B cell (primary cell): ENCODE measurements at regions not wholly inside any gene's neighbourhood (a gene's known extent, or its start where the extent isn't known, plus 50 kb on each side); places are given as distances from the start of the nearest gene placed in this dataset.
"Not testable (repeated sequence)": the region's sequence is repeated elsewhere in the genome, so short reads cannot be mapped to it uniquely, and the experiment has no call there.

Experiments used
- ATAC-seq: fragments of 200-7000 bp; cut with Tn5 transposase; one replicate; pipeline ENCODE4 v1.10.0; 2021; ENCODE audit warnings: low read depth, mild to moderate bottlenecking, moderate number of reproducible peaks, moderate library complexity
- CTCF ChIA-PET: fragments of 350-600 bp; sonication (Branson Sonifier 250); formaldehyde crosslinking; loops from one replicate; lab custom pipeline; 2021; ENCODE audit warnings: antibody characterized with exemption, inconsistent platforms; lab: Charles Lee
- POLR2A ChIA-PET: fragments of 350-600 bp; sonication (Branson Sonifier 250); formaldehyde crosslinking; loops from one replicate; lab custom pipeline; 2021; ENCODE audit warnings: antibody characterized with exemption; lab: Charles Lee
- DNase-seq: peaks from one replicate; pipeline ENCODE4 v3.0.0; 2013
- H2AFZ ChIP-seq: 2 replicates; pipeline ENCODE4 v1.6.1; 2012; ENCODE audit warnings: mild to moderate bottlenecking, low read depth, low read length; ENCODE audit not compliant: insufficient read depth, poor library complexity, severe bottlenecking
- H3K27ac ChIP-seq, 2 donors: 1 replicate in 1 of 2; 2 replicates in 1 of 2; pipeline ENCODE4 v1.5.1; 2012 to 2013; ENCODE audit warnings: low read length in 2 of 2, mild to moderate bottlenecking in 2 of 2, moderate library complexity in 1 of 2
- H3K27me3 ChIP-seq, 4 experiments: fragments of 200-600 bp in 1 of 4; sonication (generic) in 1 of 4; replicated peaks in 1 of 4; 1 replicate in 2 of 4; 2 replicates in 2 of 4; pipeline versions ENCODE4 v1.6.1 to v1.7.0; 2013 to 2016; ENCODE audit warnings: low read length in 3 of 4, mild to moderate bottlenecking in 2 of 4, mixed read lengths in 1 of 4, moderate library complexity in 1 of 4; ENCODE audit not compliant: insufficient read depth in 4 of 4, control insufficient read depth in 3 of 4; ENCODE audit errors: control extremely low read depth in 1 of 4
- H3K36me3 ChIP-seq, 2 experiments: replicated peaks in 1 of 2; 1 replicate in 1 of 2; 2 replicates in 1 of 2; pipeline versions ENCODE4 v1.6.1 to v1.7.1; 2013; ENCODE audit warnings: low read length in 1 of 2; ENCODE audit not compliant: insufficient read depth in 2 of 2, control insufficient read depth in 1 of 2; ENCODE audit errors: control extremely low read depth in 1 of 2, extremely low read depth in 1 of 2
- H3K4me1 ChIP-seq, 2 donors: fragments of 200-600 bp in 1 of 2; sonication (generic) in 1 of 2; 1 replicate in 1 of 2; 2 replicates in 1 of 2; pipeline versions ENCODE4 v1.5.1 to v1.6.1; 2013 to 2017; ENCODE audit warnings: low read length in 2 of 2; ENCODE audit not compliant: control insufficient read depth in 2 of 2, insufficient read depth in 2 of 2
- H3K4me2 ChIP-seq: replicated peaks from 2 replicates; pipeline ENCODE3; 2012; ENCODE audit warnings: mild to moderate bottlenecking, low read depth, low read length; ENCODE audit not compliant: poor library complexity, severe bottlenecking
- H3K4me3 ChIP-seq, 5 experiments: fragments of 200-600 bp in 1 of 5; sonication (generic) in 1 of 5; 1 replicate in 3 of 5; 2 replicates in 2 of 5; pipeline versions ENCODE4 v1.5.1 to v1.7.0; 2011 to 2016; ENCODE audit warnings: low read length in 4 of 5, mild to moderate bottlenecking in 4 of 5, low read depth in 2 of 5, control low read depth in 1 of 5, moderate library complexity in 1 of 5; ENCODE audit not compliant: insufficient read depth in 1 of 5; ENCODE audit errors: control extremely low read depth in 1 of 5, extremely low read depth in 1 of 5
- H3K79me2 ChIP-seq: fragments of 200-600 bp; sonication (generic); one replicate; pipeline ENCODE4 v1.6.0; 2016; ENCODE audit warnings: low read length; ENCODE audit not compliant: control insufficient read depth, insufficient read depth
- H3K9ac ChIP-seq: fragments of 200-600 bp; sonication (generic); 2 replicates; pipeline ENCODE4 v1.6.1; 2017; ENCODE audit warnings: mild to moderate bottlenecking, low read length, moderate library complexity
- H3K9me3 ChIP-seq, 3 donors: one replicate each; pipeline versions ENCODE4 v1.6.1 to v1.7.1; 2013; ENCODE audit warnings: low read length in 2 of 3; ENCODE audit not compliant: control insufficient read depth in 2 of 3, insufficient read depth in 1 of 3; ENCODE audit errors: control extremely low read depth in 1 of 3
- H4K20me1 ChIP-seq: 2 replicates; pipeline ENCODE4 v1.6.0; 2012; ENCODE audit warnings: mild to moderate bottlenecking, low read length; ENCODE audit not compliant: insufficient read depth, control insufficient read depth, poor library complexity, severe bottlenecking
- H3K27ac Mint-ChIP-seq: one replicate; pipeline ENCODE4 v1.8.0; 2021; ENCODE audit warnings: mixed read lengths
- H3K27me3 Mint-ChIP-seq: one replicate; pipeline ENCODE4 v1.8.0; 2021; ENCODE audit warnings: mixed read lengths
- H3K4me1 Mint-ChIP-seq: one replicate; pipeline ENCODE4 v1.8.0; 2021; ENCODE audit warnings: mixed read lengths
- H3K4me3 Mint-ChIP-seq: one replicate; pipeline ENCODE4 v1.8.0; 2021; ENCODE audit warnings: mixed read lengths
- H3K9me3 Mint-ChIP-seq: one replicate; pipeline ENCODE4 v1.8.0; 2022; ENCODE audit warnings: mixed read lengths; ENCODE audit not compliant: insufficient read depth
- EZH2 ChIP-seq: IDR thresholded peaks from 2 replicates; pipeline ENCODE4 v1.6.1; 2012; ENCODE audit warnings: borderline replicate concordance, low read depth, mild to moderate bottlenecking, moderate library complexity, low read length; ENCODE audit not compliant: insufficient read depth, poor library complexity, severe bottlenecking
- WGBS: methylation state at CpG from one replicate; pipeline ENCODE4 v1.1.5; 2013; ENCODE audit warnings: missing lambda C conversion rate; ENCODE audit not compliant: insufficient coverage; 5-methylcytosine and 5-hydroxymethylcytosine counted together
- intact Hi-C: fragments of 100-400 bp; cut with micrococcal nuclease; formaldehyde crosslinking; loops from one replicate; pipeline ENCODE4 v1.10.0; 2022
- TF ChIP-seq, protein P1 (sequence below): fragments of 200-600 bp; IDR thresholded peaks from one replicate; pipeline ENCODE4 v1.8.0; 2022; ENCODE audit warnings: antibody characterized with exemption, mild to moderate bottlenecking

DNA sequence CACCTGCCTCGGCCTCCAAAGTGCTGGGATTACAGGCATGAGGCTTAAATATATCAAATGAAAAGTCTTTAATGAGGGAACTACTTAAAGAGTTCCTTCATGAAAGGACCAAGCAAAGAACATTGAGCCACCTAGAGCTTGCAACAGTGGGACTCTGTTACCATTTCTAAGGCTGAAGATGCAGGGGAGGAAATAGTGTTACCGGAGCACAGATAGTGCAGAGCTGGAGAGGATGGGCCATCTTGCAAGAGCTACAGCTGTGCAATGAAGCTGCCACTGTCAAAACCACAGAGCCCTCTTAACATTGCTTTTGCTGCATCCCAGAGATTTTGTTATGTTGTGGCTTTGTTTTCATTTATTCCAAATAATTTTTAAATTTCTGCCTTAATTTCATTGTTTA is 77.1 kb upstream of the NAA35 start:
- intact Hi-C loops: no loop called here
- ATAC-seq (no peak), DNase-seq (no peak)
- Histone ChIP-seq H4K20me1 (no peaks in the 10 kb centered on the region), H3K36me3 (no peaks in the 10 kb centered on the region), H3K4me2 (no peak overlapping the region), H3K27me3 (no peaks in the 10 kb centered on the region), H3K9me3 (no peaks in the 10 kb centered on the region), H3K79me2 (no peaks in the 10 kb centered on the region), H3K9ac (no peak overlapping the region), H2AFZ (no peak overlapping the region), H3K4me3 (no peak overlapping the region), H3K27ac (no peak overlapping the region), H3K4me1 (no peaks in the 10 kb centered on the region)
- H3K4me1 Mint-ChIP-seq: no peaks in the 10 kb centered on the region
- H3K27ac Mint-ChIP-seq: no peak overlapping the region
- TF ChIP-seq, protein P1, sequence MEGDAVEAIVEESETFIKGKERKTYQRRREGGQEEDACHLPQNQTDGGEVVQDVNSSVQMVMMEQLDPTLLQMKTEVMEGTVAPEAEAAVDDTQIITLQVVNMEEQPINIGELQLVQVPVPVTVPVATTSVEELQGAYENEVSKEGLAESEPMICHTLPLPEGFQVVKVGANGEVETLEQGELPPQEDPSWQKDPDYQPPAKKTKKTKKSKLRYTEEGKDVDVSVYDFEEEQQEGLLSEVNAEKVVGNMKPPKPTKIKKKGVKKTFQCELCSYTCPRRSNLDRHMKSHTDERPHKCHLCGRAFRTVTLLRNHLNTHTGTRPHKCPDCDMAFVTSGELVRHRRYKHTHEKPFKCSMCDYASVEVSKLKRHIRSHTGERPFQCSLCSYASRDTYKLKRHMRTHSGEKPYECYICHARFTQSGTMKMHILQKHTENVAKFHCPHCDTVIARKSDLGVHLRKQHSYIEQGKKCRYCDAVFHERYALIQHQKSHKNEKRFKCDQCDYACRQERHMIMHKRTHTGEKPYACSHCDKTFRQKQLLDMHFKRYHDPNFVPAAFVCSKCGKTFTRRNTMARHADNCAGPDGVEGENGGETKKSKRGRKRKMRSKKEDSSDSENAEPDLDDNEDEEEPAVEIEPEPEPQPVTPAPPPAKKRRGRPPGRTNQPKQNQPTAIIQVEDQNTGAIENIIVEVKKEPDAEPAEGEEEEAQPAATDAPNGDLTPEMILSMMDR: no peak
- no peak for TF ChIP-seq EZH2
- ChIA-PET POLR2A (no interaction called here), CTCF (no interaction called here)
- no peak overlapping the region for H3K4me3 Mint-ChIP-seq
- H3K9me3 Mint-ChIP-seq: no peaks in the 10 kb centered on the region
- no peaks in the 10 kb centered on the region for H3K27me3 Mint-ChIP-seq
- WGBS: 100% methylated on average over 1 of the region's 2 CpGs

DNA sequence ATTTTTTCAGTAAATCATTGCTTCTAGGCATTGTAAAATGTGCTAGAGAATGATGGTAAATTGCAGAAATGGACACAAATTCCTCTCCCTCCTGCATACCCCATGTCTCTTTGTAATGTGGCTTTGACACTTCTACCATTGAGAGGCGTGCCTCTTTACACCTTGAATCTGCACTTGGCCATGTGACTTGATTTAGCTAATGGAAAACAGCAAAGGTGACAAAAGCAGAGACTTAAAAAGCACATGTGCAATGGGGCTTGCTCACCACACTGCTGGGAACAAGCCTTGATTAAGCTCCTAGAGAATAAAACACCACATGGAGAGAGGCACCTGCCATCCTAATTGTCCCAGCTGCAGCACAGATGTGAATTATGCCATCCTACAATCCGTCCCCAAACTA is 69.9 kb upstream of the NAA35 start:
- no peak overlapping the region for H3K9ac ChIP-seq
- POLR2A ChIA-PET: no interaction called here
- TF ChIP-seq EZH2: no peak
- TF ChIP-seq, protein P1: no peak
- Mint-ChIP-seq H3K4me3 (no peak overlapping the region), H3K27me3 (no peaks in the 10 kb centered on the region), H3K27ac (no peak overlapping the region), H3K4me1 (peaks cover 4% of the 10 kb centered on the region), H3K9me3 (no peaks in the 10 kb centered on the region)
- no peaks in the 10 kb centered on the region for H4K20me1 ChIP-seq
- no peaks in the 10 kb centered on the region for H3K36me3 ChIP-seq
- intact Hi-C loops: no loop called here
- H3K79me2 ChIP-seq: no peaks in the 10 kb centered on the region
- CTCF ChIA-PET: no interaction called here
- H3K27me3 ChIP-seq: no peaks in the 10 kb centered on the region
- H3K4me3 ChIP-seq: no peak overlapping the region
- no peak for DNase-seq
- ATAC-seq: no peak
- H3K27ac ChIP-seq: no peak overlapping the region
- no peaks in the 10 kb centered on the region for H3K9me3 ChIP-seq
- H3K4me2 ChIP-seq: no peak overlapping the region
- no peaks in the 10 kb centered on the region for H3K4me1 ChIP-seq
- 88% methylated on average over 1 of the region's 2 CpGs for WGBS
- no peak overlapping the region for H2AFZ ChIP-seq

DNA sequence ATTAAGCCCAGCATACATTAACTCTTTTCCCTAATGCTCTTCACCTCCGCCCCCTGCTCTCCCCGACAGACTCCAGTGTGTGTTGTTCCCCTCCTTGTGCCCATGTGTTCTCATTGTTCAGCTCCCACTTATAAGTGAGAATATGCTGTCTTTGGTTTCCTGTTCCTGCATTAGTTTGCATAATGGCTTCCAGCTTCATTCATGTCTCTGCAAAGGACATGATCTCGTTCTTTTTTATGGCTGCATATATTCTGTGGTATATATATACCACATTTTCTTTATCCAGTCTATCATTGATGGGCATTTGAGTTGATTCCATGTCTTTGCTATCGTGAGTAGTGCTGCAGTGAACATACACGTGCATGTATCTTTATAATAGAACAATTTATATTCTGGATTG is 69.3 kb upstream of the NAA35 start:
- H3K9ac ChIP-seq, H3K27ac Mint-ChIP-seq, CTCF ChIA-PET, H3K9me3 Mint-ChIP-seq, H3K4me1 ChIP-seq, H3K4me3 Mint-ChIP-seq, H3K9me3 ChIP-seq, H3K4me1 Mint-ChIP-seq, H4K20me1 ChIP-seq, H2AFZ ChIP-seq, H3K79me2 ChIP-seq, intact Hi-C loops, H3K27me3 Mint-ChIP-seq, POLR2A ChIA-PET, H3K4me3 ChIP-seq, H3K36me3 ChIP-seq, DNase-seq, H3K27ac ChIP-seq, H3K27me3 ChIP-seq, H3K4me2 ChIP-seq, ATAC-seq: not testable (repeated sequence)
- 67% methylated on average over 2 of the region's 5 CpGs for WGBS
